HG02943 (cell line): ENCODE measurements at regions not wholly inside any gene's neighbourhood (a gene's known extent, or its start where the extent isn't known, plus 50 kb on each side); places are given as distances from the start of the nearest gene placed in this dataset.

Source experiments
- ATAC-seq: cut with Tn5 transposase; IDR thresholded peaks from one replicate; pipeline ENCODE4 v1.9.1; 2021; ENCODE audit warnings: mild to moderate bottlenecking, low read depth, moderate library complexity; ENCODE audit not compliant: unreplicated experiment

DNA sequence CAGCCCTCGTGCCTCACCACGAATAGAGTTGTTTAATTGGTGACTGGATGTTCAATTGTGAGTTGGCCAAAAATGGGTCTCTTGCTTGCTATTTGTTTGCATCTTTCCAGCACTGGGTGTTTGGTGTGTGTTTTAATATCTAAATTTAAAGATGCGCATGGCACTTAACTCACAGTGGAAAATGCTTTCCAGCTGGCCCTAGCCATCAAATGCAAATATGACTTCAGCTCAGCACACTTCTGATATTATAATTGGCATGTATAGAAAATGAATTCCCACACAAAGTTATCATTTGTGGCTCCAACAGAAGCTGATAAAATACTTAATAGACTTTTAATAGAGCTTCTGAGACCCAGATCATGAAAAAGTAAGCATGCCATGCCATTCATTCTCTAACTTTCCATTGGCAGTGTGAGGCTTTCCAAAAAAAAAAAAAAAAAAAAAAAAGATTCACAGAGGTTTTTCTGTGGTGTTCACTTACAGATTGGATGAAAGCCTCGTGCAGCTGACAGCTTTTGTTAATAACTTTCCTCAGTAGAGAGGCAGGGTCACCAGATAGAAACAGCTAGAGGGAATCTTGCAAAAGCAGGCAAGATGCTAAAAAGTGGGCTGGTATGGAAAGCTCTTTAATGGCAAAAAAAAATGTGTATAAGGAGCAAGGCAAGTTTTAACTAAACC lies 425.2 kb downstream of the GALC start:
- no peak for ATAC-seq

DNA sequence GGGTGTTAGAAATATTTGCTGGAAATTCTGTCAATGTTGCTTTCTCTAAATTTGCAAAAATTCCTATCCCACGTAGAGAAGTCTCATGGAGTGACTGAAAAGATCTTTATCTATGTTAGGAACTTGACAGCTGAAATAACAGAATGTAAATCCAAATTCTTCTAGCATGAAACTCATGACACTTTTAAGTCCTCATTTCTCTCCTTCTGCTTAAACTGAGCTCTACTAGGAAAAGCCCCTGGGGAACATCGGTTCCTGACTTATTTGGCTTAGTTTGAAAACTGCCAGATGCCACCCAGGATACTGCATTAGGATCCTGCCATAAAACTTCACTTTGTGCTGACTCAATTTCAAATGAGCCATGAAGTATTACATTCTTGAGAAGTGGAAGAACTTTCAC lies 426.0 kb downstream of the GALC start:
- ATAC-seq, result no peak

DNA sequence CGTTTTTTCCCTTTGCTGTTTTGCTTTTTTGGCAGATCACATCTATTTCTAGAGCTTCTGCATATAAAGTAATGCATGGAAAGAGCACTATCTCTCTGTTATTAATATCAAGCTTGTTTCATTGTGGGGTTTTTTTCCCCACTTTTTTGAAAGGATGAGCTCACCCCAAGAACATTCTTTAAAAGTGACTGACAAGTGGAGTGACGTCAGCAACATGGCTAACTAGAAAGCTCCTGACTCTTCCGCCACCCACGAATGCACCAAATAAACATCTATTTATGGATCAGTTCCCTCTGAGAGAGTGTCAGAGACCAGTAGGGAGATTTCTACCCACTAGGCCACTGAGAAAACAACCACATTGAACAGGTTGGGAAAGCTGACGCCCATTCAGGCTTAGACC lies 445.4 kb downstream of the GALC start:
- no peak for ATAC-seq

DNA sequence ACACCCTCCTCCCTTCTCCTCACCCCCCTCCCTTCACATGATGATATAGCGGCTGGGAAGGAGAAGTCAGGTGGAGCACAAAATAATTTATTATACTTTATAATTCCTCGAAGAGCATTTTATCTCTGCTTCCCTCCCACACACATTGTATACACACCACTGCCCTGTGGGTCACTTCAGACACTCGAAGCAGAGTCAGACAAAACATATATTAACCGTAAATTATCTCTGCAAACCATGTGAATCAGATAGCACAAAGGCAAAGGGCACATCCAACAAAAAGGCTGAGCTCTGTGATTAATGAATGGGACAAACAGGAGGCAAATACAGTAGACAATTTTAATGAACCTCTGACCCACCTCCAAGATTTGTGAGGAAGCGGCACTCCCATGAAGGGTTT lies 450.7 kb downstream of the GALC start:
- no peak for ATAC-seq

DNA sequence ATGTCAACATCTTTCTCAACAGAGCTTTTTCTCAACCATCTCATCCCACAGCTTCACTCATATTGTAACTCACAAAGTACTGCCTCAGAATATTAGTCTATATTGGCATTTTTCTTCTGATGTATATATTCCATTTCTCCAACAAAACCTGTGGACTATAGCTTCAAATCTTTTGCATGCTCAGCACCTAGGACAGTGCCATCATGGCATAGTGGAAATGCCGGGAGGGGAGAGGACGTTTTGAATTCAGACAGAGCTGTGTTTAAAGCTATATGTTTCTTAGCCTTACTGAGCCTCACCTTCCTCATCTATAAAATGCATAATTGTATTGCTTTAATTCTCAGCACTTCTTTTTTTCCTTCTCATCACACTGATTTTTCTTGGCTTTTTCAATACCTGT lies 452.6 kb downstream of the GALC start:
- ATAC-seq, result no peak

DNA sequence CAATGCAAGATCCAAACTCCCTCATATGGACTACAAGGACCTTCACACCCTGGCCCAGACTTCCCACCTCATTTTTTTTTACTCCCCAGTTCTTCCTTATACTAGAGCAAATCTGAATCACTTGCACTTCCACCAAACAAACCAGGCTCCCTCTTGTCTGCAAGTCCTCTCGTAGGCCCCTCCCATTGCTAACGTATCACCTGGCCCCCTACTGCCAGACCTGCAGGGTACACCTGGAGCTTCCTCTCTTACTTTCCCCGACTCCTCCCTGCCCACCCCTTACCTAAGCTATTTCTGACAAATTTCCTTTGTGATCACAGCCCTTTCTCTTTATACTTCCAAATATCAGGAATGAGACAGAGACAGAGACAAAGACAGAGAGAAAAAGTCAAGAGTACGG lies 463.9 kb downstream of the GALC start:
- no peak for ATAC-seq

DNA sequence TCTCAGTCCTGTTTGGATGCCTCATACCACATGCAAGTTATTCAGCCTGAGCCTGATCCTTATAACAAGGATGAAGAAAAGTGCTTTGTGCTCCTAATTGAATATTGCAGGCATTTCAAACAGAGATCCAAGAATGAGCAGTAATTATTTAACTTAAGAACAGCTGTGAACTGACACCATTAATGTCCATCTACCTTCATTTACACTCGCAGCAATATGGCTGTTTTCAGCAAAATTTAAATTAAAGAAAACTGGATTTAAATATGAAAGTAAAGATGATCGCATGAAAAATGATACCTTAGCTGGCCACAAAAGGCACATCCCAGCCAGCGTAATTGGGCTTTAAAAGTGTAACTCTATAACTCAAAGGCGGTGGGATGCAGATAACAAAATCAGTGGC lies 466.3 kb downstream of the GALC start:
- ATAC-seq, result no peak

DNA sequence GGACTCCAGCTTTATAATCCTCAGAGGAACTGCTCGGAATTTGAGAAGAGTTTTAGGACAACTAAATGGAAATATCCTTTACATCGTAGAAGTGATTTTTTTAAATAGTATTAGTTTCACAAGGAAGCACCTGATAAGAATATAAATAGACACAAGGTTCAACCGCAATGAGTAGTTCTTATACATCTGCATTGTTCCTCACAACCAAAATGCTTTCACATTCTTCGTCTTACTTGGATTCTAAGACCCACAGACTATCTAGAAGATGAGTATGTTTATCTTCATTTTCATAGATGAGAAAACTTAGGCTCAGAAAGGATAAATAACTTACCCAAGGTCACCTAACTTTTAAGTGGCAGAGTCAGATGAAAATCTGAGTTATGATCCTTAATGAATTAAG lies 469.0 kb downstream of the GALC start:
- no peak for ATAC-seq

DNA sequence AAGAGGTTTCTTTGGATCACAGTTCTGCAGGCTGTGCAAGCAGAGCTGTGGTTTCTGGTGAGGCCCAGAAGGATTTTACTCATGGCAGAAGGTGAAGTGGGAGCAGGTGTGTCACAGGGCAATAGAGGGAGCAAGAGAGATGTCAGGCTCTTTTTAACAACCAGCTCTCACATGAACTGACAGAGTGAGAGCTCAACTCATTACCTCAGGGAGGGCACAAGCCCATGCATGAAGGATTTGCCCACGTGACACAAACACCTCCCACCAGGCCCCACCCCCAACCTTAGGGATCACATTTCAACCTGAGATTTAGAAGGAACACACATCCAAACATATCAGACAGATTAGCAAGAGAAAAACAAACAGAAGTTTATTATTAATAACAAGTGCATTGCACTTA lies 470.4 kb downstream of the GALC start:
- ATAC-seq, result no peak

DNA sequence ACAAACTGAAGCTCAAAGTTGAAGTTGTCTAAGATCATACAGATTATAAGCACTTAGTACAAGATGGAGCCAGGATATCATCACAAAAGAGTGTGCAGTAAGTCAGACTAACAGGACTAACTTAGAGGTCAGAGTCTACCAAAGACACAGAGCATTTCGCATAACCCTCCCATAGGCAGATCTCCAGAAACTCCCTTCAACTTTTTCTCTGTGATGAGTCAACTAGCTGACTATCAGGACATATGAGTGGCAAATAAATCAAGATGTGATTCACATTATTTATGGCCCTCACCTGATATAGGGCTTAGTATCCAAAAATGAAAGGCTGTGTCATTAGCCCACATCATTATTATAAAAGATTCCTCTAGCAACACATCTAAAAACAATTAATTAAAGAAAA lies 484.6 kb downstream of the GALC start:
- ATAC-seq, result no peak

DNA sequence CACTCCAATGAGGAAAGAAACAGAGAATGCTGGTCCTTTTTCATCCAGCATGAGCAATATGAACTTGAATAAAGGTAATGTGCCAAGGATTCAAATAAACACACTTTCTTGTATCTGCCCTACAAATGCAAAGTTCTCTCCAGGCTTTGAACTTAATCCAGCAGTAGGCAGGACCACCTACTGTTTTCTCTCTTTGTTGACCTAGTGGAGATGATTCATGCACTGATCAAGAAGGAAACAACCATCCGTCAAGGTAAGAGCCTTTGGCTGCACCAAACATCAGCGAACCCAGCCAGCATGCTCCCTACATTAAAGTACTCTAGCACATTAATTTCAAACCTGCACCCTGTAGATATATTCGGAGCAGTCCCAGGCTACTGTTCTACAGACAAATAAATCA lies 489.3 kb downstream of the GALC start:
- no peak for ATAC-seq

DNA sequence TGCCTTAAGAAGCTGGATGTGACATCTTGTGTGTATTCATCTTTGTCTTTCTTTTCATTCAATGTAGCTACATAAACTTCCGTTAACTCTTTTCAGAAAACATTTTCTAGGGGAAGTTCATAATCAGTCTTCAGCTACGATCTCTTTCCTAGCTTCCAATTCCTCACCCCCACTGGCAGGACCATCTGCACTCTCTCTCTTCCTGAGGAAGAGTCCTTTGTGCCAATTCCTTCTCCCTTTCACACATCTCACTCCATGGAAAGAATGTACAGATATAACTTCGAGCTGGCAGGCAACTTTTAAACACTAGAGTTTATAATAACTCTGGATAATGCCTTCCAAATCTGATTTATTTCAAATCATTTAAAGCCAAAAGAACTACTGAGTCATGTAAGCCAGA lies 495.7 kb downstream of the GALC start:
- no peak for ATAC-seq

DNA sequence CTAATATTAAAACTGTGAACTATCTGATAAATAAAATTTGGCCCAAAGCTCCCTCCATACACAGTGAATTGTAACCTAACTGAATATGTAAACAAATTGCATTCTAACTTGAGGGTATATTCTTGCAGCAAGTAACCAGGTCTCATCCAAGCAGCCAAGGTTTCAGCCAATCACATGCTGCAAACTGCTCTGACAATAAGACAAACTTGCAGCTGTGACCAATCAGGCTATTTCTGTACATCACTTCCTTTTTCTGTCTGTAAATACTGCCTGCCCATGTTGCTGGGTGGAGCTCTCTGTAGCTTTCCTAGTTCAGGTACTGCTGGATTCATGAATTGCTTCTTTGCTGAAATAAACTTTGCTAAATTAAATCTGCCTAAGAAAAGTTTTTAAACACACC lies 499.0 kb downstream of the GALC start:
- ATAC-seq, result no peak

DNA sequence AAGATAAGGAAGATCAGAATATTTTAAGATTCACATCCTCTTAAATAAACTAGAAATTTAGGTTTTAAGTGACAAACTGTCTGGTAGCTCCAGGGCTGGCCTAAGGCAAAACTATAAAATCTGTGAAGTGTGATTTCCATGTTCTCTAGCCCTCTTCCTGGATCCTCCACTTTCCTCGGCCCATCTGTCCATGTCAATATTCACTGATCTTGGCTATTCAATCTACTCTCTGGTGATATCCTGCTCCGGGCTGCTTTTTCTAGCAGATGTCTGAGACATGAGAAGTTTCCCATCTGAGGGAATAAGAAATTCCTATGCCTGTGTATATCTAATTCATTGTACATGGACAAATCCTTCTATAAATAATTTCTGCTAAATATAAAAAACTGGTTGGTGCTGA lies 500.4 kb downstream of the GALC start:
- ATAC-seq, result no peak

DNA sequence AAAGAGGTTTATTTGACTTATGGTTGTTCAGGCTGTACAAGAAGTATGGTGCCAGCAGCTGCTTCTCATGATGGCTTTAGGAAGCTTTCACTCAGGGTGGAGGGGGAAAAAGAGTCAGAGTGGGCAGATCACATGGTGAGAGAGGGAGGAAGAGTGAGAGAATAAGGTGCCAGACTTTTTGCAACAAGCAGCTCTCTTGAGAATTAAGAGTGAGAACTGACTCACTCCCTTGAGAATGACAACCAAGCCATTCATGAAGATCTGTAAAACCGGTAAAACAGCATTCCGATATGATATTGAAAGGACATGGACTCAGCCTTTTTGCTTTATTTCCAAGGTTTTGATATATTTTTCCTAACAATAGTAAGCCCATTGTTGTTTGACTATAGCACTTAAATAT lies 501.2 kb downstream of the GALC start:
- ATAC-seq, result no peak

DNA sequence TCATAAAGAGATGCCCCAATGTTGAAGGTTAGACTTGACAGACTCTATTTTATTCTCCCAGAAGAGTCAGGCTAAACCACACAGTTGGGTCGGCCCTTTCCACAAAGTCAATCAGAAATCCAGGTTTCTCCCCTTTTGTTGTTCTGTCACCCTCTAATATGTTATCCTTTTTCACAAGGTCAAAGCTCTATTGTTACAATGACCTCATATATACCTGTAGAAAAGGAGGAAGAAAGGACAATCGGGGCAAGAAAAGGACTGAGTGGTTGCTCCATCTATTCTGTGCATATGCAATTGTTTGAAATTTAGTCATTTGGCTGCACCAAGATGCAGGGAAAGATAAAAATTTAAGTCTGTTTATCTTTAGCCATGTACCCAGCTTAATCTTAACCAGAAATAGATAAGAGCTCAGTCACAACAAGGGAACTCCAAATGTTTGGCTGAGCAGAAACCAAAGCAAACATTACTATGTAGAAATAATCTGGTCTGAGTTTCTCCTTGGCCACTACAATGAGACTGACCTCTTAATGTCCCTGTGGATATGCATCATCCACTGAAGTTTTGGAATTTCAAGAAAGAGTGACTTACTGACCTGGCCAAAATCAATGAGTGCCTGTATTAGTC lies 503.7 kb downstream of the GALC start:
- ATAC-seq, result no peak

DNA sequence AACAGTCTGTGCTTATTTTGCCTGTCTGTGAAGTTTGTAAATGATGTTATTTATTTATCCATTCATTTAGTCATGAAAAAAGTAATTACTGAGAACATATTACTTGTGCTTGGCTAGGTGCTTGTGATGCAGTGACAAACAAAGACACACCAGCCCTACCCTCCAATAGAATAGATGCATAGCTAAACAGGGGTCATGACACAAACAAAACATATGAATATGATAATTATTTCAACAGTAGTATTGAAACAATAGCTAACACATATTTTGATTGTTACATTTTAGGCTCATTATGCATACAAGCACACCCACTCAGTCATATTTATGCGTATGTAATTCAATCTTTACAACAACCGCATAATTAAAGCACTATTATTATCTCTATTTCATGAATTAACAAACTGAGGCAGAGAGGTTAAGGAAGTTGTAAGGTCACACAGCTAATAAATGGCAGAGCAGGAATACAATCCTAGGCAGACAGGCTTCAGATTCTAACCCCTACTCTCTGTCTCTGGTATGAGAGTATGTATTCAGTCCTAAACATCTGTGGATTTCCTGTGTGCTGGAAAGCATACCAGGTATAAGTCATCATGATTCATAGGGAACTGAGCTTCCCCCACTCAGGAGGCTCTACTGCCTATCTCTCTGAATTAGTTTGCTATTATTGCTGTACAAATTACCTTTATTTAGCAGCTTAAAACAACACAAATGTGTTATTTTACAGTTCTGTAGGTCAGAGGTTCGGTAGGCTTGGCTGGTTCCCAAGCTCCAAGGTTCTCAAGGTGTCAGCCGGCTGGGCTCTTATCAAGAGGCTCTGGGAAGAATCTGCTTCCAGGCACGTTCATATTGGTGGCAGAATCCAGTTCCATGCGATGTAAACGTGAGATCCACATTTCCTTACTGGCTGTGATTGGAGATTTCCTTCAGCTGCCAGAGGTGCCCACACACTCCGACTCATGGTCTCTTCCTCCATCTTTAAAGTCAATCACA lies 509.4 kb downstream of the GALC start:
- no peak for ATAC-seq

DNA sequence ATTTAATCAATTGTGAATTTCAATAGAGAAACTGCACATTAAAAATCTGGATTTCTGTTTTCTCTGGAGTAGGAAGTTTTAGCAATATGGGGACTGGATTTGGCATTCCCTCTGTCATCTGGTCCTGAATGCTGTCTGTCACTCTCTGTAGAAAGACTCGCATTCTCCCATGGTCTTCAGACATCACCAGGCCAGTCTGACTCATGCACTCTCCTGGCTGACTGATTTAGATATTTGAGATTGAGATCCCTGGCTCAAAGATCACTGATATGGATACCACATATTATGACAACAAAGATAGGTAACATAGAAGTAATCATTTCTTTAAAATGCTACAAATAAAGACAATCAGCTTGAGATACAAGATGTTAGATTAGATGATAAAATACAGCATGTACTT lies 524.5 kb downstream of the GALC start:
- ATAC-seq, result no peak

DNA sequence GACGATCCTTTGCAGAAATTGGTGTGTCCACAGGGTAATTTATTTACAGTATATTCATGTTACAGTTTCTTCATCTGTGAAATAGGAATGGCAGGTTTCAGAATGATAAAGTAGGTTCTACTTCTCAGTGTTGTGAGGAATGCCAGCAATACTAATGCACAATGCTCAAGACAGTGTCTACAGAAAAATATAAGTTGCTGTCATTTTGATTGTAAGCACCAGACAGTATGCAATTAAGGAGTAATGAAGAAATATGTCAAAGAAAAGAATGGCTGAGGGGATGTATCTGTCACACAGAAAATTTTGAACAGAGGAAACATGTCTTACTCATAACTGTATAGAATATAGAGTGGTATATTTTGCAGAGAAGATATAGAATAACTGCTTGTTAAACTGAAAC lies 525.4 kb downstream of the GALC start:
- no peak for ATAC-seq

DNA sequence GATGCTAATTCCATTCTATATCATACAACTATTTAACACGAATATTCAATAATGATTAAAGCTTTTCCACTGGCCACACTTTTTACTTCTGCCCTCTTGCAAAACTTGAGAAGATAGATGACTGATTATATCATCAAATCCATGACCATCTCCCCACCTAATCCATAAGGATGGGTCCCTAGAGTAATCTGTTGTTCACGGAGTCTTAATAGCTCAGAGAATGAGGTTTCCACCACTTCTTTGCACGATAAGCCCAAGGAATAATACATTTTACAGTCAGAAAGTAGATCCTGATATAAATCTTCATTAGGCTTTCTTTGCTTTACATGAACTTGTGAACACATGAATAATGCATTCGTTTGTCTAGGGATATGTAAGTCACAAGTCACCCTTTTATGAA lies 527.2 kb downstream of the GALC start:
- ATAC-seq, result no peak

DNA sequence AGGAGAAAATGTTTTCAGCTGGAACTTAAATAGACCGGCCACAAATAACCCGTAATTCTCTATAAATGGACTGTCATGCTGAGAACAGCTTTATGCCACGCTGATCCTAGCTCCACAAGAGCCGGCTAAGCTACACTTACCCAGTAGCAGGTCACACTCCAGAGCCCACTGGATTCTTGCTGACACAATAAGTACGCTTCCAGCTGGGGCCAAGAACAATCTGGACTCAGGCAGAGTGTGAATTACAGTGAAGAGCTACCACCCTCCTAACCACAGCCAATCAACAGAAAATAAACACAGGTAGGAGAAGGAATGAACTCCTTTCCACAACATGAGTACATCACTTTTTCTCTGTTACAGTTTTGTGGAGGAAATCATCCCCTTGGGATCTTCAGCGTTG lies 531.3 kb downstream of the GALC start:
- no peak for ATAC-seq

DNA sequence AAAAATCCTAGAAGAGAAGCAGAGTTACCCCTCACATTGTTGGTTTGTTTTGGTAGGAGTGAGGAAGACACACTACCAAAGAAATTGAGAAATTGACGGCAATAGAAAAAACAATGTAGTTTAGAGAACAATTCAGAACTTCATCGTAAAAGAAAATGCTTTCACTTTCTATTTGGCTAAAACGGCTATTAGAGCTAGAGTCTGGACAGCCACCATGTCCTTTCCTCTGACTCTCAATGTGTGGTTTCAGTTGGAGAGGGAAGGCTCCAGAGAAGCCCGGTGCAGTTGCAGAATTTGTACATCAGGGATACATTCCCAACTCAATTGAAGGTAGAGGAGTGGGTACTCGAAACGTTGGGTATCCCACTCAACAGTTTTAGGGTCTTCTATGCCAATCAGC lies 535.3 kb downstream of the GALC start:
- no peak for ATAC-seq
